ENCODE measurements at regions not wholly inside any gene's neighbourhood (a gene's known extent, or its start where the extent isn't known, plus 50 kb on each side); places are given as distances from the start of the nearest gene placed in this dataset.

GRCh38 chr14:50003213-50004021, 110.5 kb downstream of the ARF6 start:
- intact Hi-C loops (cut with DNase I; ENCODE audit: low total_unique reads): loop anchor here (5.0 kb wide), 1 partner anchor 104 kb away; no protein-coding TSS in a partner anchor
- DNase-seq (peak; percentile 65 to 76), ATAC-seq (peak in 1 of 2 donors; percentile 5)
- Histone ChIP-seq H3K4me3 (peak overlapping the region; percentile 56 to 72 (median 64)), H3K27ac (peak overlapping the region; percentile 93 to 97 (median 94)), H3K27me3 (no peaks in the 10 kb centered on the region), H3K36me3 (no peaks in the 10 kb centered on the region), H3K9me3 (no peaks in the 10 kb centered on the region), H3K4me1 (peaks cover 43 to 49% of the 10 kb centered on the region in 2 donors)
- TF ChIP-seq POLR2A (IDR thresholded peaks at IDR 0.05) (peak in 1 of 2 donors; percentile 64), CTCF (IDR thresholded peaks at IDR 0.05 in 4 of 5, conservative IDR thresholded peaks at IDR 0.05 in 1 of 5) (peak in 4 of 5 experiments; percentile 16 to 29 (median 20))
- in situ Hi-C loops (cut with MboI; ENCODE audit: low sequenced_read_pairs in 4 of 4): loop anchor here in 2 of 4 donors (5.0 to 10.0 kb wide), 3 partner anchors 106 to 139 kb away; partner anchors contain the start of gene ARF6 (in 1 of the 2)

- H3K27ac ChIP-seq: no peak overlapping the region
- in situ Hi-C loops (cut with MboI; ENCODE audit: low sequenced_read_pairs in 4 of 4) (loop anchor here in 1 of 4 donors (10.0 kb wide), 2 partner anchors 111 to 141 kb away; partner anchors contain the start of gene ARF6), intact Hi-C loops (cut with DNase I; ENCODE audit: low total_unique reads) (no loop called here)
- H3K4me1 ChIP-seq: peaks cover 17 to 25% of the 10 kb centered on the region in 2 donors
- TF ChIP-seq POLR2A (IDR thresholded peaks at IDR 0.05): no peak
- TF ChIP-seq CTCF (IDR thresholded peaks at IDR 0.05 in 4 of 5, conservative IDR thresholded peaks at IDR 0.05 in 1 of 5): no peak
- no peaks in the 10 kb centered on the region for H3K27me3 ChIP-seq
- no peaks in the 10 kb centered on the region for H3K9me3 ChIP-seq
- H3K4me3 ChIP-seq: no peak overlapping the region
- no peaks in the 10 kb centered on the region for H3K36me3 ChIP-seq
- ATAC-seq: no peak
- DNase-seq: no peak
Measured at GRCh38 chr14:50006141-50006540, 110.2 kb downstream of the VCPKMT start.

- no peaks in the 10 kb centered on the region for H3K9me3 ChIP-seq
- H3K27me3 ChIP-seq: no peaks in the 10 kb centered on the region
- intact Hi-C loops (cut with DNase I; ENCODE audit: low total_unique reads): no loop called here
- TF ChIP-seq POLR2A (IDR thresholded peaks at IDR 0.05) (no peak), CTCF (IDR thresholded peaks at IDR 0.05 in 4 of 5, conservative IDR thresholded peaks at IDR 0.05 in 1 of 5) (no peak)
- ATAC-seq (no peak), DNase-seq (no peak)
- in situ Hi-C loops (cut with MboI; ENCODE audit: low sequenced_read_pairs in 4 of 4): loop anchor here in 1 of 4 donors (10.0 kb wide), 2 partner anchors 113 to 143 kb away; partner anchors contain the start of gene ARF6
- no peak overlapping the region for H3K4me3 ChIP-seq
- no peaks in the 10 kb centered on the region for H3K36me3 ChIP-seq
- H3K27ac ChIP-seq: no peak overlapping the region
- peaks cover 7 to 18% of the 10 kb centered on the region in 2 donors for H3K4me1 ChIP-seq
Measured at GRCh38 chr14:50007123-50007903, 109.1 kb downstream of the VCPKMT start.

- DNase-seq (no peak), ATAC-seq (no peak)
- TF ChIP-seq CTCF (IDR thresholded peaks at IDR 0.05 in 4 of 5, conservative IDR thresholded peaks at IDR 0.05 in 1 of 5) (no peak), POLR2A (IDR thresholded peaks at IDR 0.05) (no peak)
- intact Hi-C loops (cut with DNase I; ENCODE audit: low total_unique reads) (no loop called here), in situ Hi-C loops (cut with MboI; ENCODE audit: low sequenced_read_pairs in 4 of 4) (loop anchor here in 1 of 4 donors (10.0 kb wide), 2 partner anchors 114 to 144 kb away; partner anchors contain the start of gene ARF6)
- no peaks in the 10 kb centered on the region for H3K36me3 ChIP-seq
- H3K27ac ChIP-seq: no peak overlapping the region
- H3K9me3 ChIP-seq: no peaks in the 10 kb centered on the region
- no peaks in the 10 kb centered on the region for H3K27me3 ChIP-seq
- peaks cover 4 to 8% of the 10 kb centered on the region in 2 donors for H3K4me1 ChIP-seq
- no peak overlapping the region for H3K4me3 ChIP-seq
Measured at GRCh38 chr14:50008562-50008961, 107.8 kb downstream of the VCPKMT start.

All from gastrocnemius medialis (tissue), 4 donors.